Vagina (tissue), 2 donors: ENCODE measurements at regions not wholly inside any gene's neighbourhood (a gene's known extent, or its start where the extent isn't known, plus 50 kb on each side); places are given as distances from the start of the nearest gene placed in this dataset.

ENCODE experiments used
- DNase-seq, 2 donors: peaks; one replicate each; pipeline ENCODE4 v3.0.0-alpha.2; 2017; ENCODE audit errors: extremely low spot score in 2 of 2
- H3K27ac ChIP-seq: fragments of 200-600 bp; sonication (generic); one replicate; pipeline ENCODE4 v1.5.1; 2019
- H3K27me3 ChIP-seq: fragments of 200-600 bp; sonication (generic); one replicate; pipeline ENCODE4 v1.5.1; 2019
- H3K36me3 ChIP-seq, 2 donors: fragments of 200-600 bp; sonication (generic); one replicate each; pipeline ENCODE4 v1.5.1; 2017 to 2019
- H3K4me1 ChIP-seq: fragments of 200-600 bp; sonication (generic); one replicate; pipeline ENCODE4 v1.5.1; 2019
- H3K4me3 ChIP-seq, 2 donors: fragments of 200-600 bp; sonication (generic); 1 replicate in 1 of 2; 2 replicates in 1 of 2; pipeline ENCODE4 v1.5.1; 2016 to 2019
- H3K9me3 ChIP-seq: fragments of 200-600 bp; sonication (generic); one replicate; pipeline ENCODE4 v1.5.1; 2019
- POLR2A ChIP-seq, 2 donors: fragments of 450-650 bp; IDR thresholded peaks; one replicate each; pipeline ENCODE4 v1.6.1; 2017; ENCODE audit warnings: antibody characterized with exemption in 2 of 2, mild to moderate bottlenecking in 2 of 2, moderate library complexity in 2 of 2
- POLR2AphosphoS5 ChIP-seq, 2 donors: sonication (generic); formaldehyde crosslinking; IDR thresholded peaks; one replicate each; pipeline ENCODE4 v1.9.0; 2017; ENCODE audit warnings: antibody characterized with exemption in 2 of 2, mild to moderate bottlenecking in 2 of 2, low read depth in 1 of 2; ENCODE audit not compliant: insufficient read depth in 1 of 2
- intact Hi-C: fragments of 100-400 bp; cut with DNase I; formaldehyde crosslinking; loops from one replicate; pipeline ENCODE4 v1.15.1; 2023
- TF ChIP-seq, protein P1 (sequence below), 3 experiments: fragments of 450-650 bp in 2 of 3; fragments of 200-600 bp in 1 of 3; sonication (generic) in 1 of 3; IDR thresholded peaks; one replicate each; pipeline ENCODE4 v1.5.1; 2017 to 2019; ENCODE audit warnings: antibody characterized with exemption in 3 of 3, mild to moderate bottlenecking in 2 of 3, moderate library complexity in 2 of 3

DNA sequence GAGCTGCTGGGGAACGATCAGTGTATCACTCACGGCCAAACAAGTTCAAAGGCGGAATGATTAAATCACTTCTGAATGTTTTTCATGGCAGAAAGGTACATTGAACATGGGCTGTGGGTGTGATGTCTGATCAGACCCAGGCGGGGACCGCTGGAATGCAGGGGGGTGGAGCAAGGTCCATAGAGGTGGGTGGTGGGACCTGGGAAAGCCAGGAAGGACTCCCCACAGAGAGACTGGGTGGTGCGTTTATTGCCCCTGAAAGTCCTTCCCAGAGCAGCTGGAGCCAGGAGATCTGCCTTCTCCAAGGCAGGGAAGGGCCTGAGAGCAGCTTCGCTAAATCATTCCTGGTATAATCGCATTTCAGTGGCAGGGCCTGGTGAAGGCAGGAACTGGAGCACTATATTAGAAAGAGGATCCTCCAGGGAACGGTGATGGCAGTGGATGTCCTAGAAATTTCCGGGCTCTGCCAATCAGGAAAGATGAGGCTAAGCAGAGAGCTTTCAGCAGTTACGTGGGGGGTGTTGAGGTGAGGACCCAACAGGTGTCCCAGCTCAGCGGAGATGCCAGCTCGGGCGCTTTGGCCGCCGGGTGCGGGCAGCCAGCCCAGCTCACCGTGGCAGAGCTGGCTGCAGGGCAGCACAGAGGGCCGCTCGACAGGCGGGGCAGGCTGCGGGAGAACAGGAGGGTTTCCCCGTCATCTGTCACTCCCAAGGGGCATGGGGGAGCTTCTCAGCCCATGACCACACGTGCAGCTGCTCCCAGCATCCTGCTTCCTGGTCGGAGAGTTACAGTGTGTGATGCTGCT, 271.7 kb downstream of the CTTN start:
- intact Hi-C loops = no loop called here
- no peaks in the 10 kb centered on the region for H3K36me3 ChIP-seq
- no peak overlapping the region for H3K27ac ChIP-seq
- TF ChIP-seq POLR2A (IDR thresholded peaks at IDR 0.05) = no peak
- TF ChIP-seq POLR2AphosphoS5 (IDR thresholded peaks at IDR 0.05; ENCODE audit: insufficient read depth in 1 of 2, low read depth in 1 of 2) = no peak
- TF ChIP-seq, protein P1, sequence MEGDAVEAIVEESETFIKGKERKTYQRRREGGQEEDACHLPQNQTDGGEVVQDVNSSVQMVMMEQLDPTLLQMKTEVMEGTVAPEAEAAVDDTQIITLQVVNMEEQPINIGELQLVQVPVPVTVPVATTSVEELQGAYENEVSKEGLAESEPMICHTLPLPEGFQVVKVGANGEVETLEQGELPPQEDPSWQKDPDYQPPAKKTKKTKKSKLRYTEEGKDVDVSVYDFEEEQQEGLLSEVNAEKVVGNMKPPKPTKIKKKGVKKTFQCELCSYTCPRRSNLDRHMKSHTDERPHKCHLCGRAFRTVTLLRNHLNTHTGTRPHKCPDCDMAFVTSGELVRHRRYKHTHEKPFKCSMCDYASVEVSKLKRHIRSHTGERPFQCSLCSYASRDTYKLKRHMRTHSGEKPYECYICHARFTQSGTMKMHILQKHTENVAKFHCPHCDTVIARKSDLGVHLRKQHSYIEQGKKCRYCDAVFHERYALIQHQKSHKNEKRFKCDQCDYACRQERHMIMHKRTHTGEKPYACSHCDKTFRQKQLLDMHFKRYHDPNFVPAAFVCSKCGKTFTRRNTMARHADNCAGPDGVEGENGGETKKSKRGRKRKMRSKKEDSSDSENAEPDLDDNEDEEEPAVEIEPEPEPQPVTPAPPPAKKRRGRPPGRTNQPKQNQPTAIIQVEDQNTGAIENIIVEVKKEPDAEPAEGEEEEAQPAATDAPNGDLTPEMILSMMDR (IDR thresholded peaks at IDR 0.05) = no peak
- H3K9me3 ChIP-seq = no peaks in the 10 kb centered on the region
- H3K4me3 ChIP-seq = no peak overlapping the region
- no peaks in the 10 kb centered on the region for H3K27me3 ChIP-seq
- no peak for DNase-seq
- no peaks in the 10 kb centered on the region for H3K4me1 ChIP-seq

DNA sequence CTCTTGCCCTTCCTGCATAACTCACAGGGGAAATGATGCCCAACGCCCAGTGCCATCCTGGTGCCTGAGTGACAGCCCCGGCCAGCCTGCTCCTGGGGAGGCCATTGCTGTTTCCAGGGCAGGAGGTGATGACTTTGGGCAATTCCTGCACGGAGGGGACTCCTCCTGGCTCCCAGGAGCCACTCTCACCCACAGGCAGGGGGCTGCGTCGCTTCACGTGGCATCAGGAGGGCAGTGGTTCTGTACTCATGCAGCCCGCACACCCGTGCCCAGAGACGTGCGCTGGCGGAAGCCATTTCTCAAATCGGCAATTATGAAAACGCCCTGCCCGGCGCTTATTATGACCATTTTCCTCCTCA, 272.3 kb downstream of the CTTN start:
- intact Hi-C loops = no loop called here
- no peak overlapping the region for H3K4me3 ChIP-seq
- no peak for TF ChIP-seq POLR2AphosphoS5 (IDR thresholded peaks at IDR 0.05; ENCODE audit: insufficient read depth in 1 of 2, low read depth in 1 of 2)
- TF ChIP-seq, protein P1 (IDR thresholded peaks at IDR 0.05) = no peak
- TF ChIP-seq POLR2A (IDR thresholded peaks at IDR 0.05) = no peak
- H3K27me3 ChIP-seq = no peaks in the 10 kb centered on the region
- H3K4me1 ChIP-seq = no peaks in the 10 kb centered on the region
- H3K36me3 ChIP-seq = no peaks in the 10 kb centered on the region
- no peak overlapping the region for H3K27ac ChIP-seq
- no peak for DNase-seq
- no peaks in the 10 kb centered on the region for H3K9me3 ChIP-seq

DNA sequence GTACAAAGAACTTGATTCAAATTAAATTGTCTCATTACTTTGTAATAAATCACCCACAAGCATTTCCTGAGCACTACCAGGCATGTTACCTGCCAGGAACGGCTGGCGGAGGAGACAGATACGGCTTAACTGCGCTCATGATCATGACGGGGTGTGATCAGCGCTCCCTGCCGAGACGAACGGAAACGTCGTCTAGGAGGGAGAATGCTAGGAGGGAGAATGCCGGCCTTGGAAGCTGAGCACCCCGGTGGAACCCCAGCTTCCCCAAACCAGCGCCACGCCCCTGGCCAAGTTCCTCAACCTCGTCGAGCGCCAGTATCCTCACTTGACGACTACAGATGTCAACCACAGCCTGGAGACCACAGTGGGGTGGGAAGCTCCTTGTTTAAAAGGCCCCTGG, 272.8 kb downstream of the CTTN start:
- no peak for DNase-seq
- Histone ChIP-seq H3K27me3 (no peaks in the 10 kb centered on the region), H3K36me3 (no peaks in the 10 kb centered on the region), H3K4me3 (no peak overlapping the region), H3K9me3 (no peaks in the 10 kb centered on the region), H3K4me1 (no peaks in the 10 kb centered on the region), H3K27ac (no peak overlapping the region)
- TF ChIP-seq POLR2A (IDR thresholded peaks at IDR 0.05) (no peak), POLR2AphosphoS5 (IDR thresholded peaks at IDR 0.05; ENCODE audit: insufficient read depth in 1 of 2, low read depth in 1 of 2) (no peak)
- TF ChIP-seq, protein P1 (IDR thresholded peaks at IDR 0.05) = no peak
- intact Hi-C loops = no loop called here

DNA sequence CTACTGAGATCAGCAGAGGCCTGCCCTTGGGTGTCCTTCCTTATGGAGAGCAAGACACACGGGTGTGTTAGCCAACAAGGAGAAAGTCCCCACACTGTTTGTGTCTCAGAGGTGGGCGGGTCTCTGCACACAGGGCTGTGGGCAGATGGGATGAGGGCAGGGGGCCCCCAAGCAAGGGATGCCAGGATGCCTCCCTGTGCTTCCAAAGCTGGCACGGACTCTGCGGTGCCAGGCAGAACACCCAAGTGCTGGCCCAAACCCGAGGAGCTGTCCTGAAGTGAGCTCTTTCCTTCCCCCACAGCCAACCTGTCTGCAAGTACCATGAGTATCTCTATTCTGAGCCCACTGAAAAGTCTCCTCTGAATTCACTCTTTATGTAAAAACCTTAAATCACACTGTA, 273.3 kb downstream of the CTTN start:
- Histone ChIP-seq H3K27me3 (no peaks in the 10 kb centered on the region), H3K9me3 (no peaks in the 10 kb centered on the region), H3K36me3 (no peaks in the 10 kb centered on the region), H3K4me3 (no peak overlapping the region), H3K27ac (no peak overlapping the region), H3K4me1 (no peaks in the 10 kb centered on the region)
- DNase-seq = no peak
- TF ChIP-seq POLR2A (IDR thresholded peaks at IDR 0.05) = no peak
- TF ChIP-seq, protein P1 (IDR thresholded peaks at IDR 0.05) = no peak
- TF ChIP-seq POLR2AphosphoS5 (IDR thresholded peaks at IDR 0.05; ENCODE audit: insufficient read depth in 1 of 2, low read depth in 1 of 2) = no peak
- intact Hi-C loops = no loop called here

DNA sequence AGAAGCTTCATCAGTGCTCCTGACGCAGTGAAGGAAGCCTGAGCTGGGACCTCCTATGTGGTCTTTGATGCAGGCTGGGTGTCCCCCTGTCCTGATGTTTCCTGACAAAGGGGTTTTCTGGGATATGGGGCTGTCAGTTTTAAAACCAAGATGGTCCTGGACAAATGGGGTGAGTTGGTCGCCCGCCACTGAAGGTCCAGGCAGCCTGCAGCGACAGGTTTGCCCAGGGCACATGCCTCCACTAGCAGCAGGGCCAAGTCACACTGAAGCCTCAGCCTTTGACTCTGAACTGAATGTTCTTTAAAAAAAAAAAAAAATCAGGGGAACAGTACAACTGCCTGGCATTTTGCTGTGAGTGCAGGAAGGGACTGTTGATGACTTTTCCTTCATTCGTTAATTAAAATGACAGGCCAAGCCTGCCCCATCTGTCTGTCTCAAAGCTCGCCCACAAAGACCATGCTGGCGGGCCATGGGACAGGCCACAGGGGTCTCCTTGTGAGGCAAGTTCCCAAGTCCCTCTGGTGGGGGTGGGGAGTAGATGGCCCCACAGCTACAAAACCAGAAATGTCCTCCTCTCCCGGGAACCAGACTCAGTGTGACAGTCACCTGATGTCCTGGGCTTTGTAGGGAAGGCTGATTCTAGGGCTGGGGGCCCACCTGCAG, 274.8 kb downstream of the CTTN start:
- Histone ChIP-seq H3K9me3 (no peaks in the 10 kb centered on the region), H3K36me3 (no peaks in the 10 kb centered on the region), H3K4me1 (no peaks in the 10 kb centered on the region), H3K27me3 (no peaks in the 10 kb centered on the region), H3K4me3 (no peak overlapping the region), H3K27ac (no peak overlapping the region)
- no peak for DNase-seq
- TF ChIP-seq POLR2AphosphoS5 (IDR thresholded peaks at IDR 0.05; ENCODE audit: insufficient read depth in 1 of 2, low read depth in 1 of 2) = no peak
- intact Hi-C loops = no loop called here
